GM23338 (cell line): ENCODE measurements at regions not wholly inside any gene's neighbourhood (a gene's known extent, or its start where the extent isn't known, plus 50 kb on each side); places are given as distances from the start of the nearest gene placed in this dataset.

ENCODE experiments used
- CREB1 ChIP-seq: fragments of 250-450 bp; sonication (Bioruptor Pico); IDR thresholded peaks from 2 replicates; pipeline ENCODE4 v1.5.0; 2020; ENCODE audit warnings: low read depth, mild to moderate bottlenecking, moderate library complexity
- CTCF ChIP-seq, 2 experiments: fragments of 200-600 bp in 1 of 2; sonication (generic) in 1 of 2; conservative IDR thresholded peaks; 2 replicates each; pipeline versions ENCODE4 v1.5.1 to v1.6.1; 2016 to 2017; ENCODE audit warnings: antibody characterized with exemption in 2 of 2, low read depth in 2 of 2, mild to moderate bottlenecking in 2 of 2, moderate library complexity in 1 of 2
- EZH2 ChIP-seq: fragments of 200-600 bp; sonication (generic); IDR thresholded peaks from one replicate; pipeline ENCODE4 v1.8.0; 2017; ENCODE audit warnings: antibody characterized with exemption, mild to moderate bottlenecking, low read depth; ENCODE audit not compliant: unreplicated experiment
- EZH2phosphoT487 ChIP-seq: fragments of 200-600 bp; sonication (generic); IDR thresholded peaks from one replicate; pipeline ENCODE4 v1.8.1; 2018; ENCODE audit warnings: antibody characterized with exemption; ENCODE audit not compliant: unreplicated experiment
- JUNB ChIP-seq: IDR thresholded peaks from one replicate; pipeline ENCODE4 v1.6.1; 2016; ENCODE audit warnings: antibody characterized with exemption; ENCODE audit not compliant: unreplicated experiment
- NANOG ChIP-seq: IDR thresholded peaks from 2 replicates; pipeline ENCODE4 v1.6.1; 2016; ENCODE audit warnings: antibody characterized with exemption, borderline replicate concordance
- POLR2AphosphoS5 ChIP-seq: IDR thresholded peaks from 2 replicates; pipeline ENCODE4 v1.6.1; 2016; ENCODE audit warnings: antibody characterized with exemption, low read depth
- ZNF114 ChIP-seq: fragments of 250-450 bp; sonication (Bioruptor Pico); IDR thresholded peaks from 2 replicates; pipeline ENCODE4 v1.5.0; 2020; ENCODE audit warnings: mild to moderate bottlenecking, moderate library complexity
- ZNF331 ChIP-seq: fragments of 250-450 bp; sonication (Bioruptor Pico); IDR thresholded peaks from 2 replicates; pipeline ENCODE4 v1.5.0; 2020; ENCODE audit warnings: low read depth, mild to moderate bottlenecking, moderate library complexity
- TF ChIP-seq, protein P1 (sequence below): IDR thresholded peaks from one replicate; pipeline ENCODE4 v1.6.1; 2018; ENCODE audit warnings: antibody characterized with exemption; ENCODE audit not compliant: unreplicated experiment

GRCh38 chr3:115536171-115536570 lies 87.1 kb upstream of the GAP43 start:
- TF ChIP-seq CTCF (conservative IDR thresholded peaks at IDR 0.05; ENCODE audit: low read depth in 2 of 2), result no peak
- no peak for TF ChIP-seq EZH2
- TF ChIP-seq JUNB, result no peak
- no peak for TF ChIP-seq EZH2phosphoT487
- TF ChIP-seq, protein P1, sequence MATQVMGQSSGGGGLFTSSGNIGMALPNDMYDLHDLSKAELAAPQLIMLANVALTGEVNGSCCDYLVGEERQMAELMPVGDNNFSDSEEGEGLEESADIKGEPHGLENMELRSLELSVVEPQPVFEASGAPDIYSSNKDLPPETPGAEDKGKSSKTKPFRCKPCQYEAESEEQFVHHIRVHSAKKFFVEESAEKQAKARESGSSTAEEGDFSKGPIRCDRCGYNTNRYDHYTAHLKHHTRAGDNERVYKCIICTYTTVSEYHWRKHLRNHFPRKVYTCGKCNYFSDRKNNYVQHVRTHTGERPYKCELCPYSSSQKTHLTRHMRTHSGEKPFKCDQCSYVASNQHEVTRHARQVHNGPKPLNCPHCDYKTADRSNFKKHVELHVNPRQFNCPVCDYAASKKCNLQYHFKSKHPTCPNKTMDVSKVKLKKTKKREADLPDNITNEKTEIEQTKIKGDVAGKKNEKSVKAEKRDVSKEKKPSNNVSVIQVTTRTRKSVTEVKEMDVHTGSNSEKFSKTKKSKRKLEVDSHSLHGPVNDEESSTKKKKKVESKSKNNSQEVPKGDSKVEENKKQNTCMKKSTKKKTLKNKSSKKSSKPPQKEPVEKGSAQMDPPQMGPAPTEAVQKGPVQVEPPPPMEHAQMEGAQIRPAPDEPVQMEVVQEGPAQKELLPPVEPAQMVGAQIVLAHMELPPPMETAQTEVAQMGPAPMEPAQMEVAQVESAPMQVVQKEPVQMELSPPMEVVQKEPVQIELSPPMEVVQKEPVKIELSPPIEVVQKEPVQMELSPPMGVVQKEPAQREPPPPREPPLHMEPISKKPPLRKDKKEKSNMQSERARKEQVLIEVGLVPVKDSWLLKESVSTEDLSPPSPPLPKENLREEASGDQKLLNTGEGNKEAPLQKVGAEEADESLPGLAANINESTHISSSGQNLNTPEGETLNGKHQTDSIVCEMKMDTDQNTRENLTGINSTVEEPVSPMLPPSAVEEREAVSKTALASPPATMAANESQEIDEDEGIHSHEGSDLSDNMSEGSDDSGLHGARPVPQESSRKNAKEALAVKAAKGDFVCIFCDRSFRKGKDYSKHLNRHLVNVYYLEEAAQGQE, result no peak
- TF ChIP-seq ZNF331 (CRISPR knock-in tag), result no peak
- TF ChIP-seq NANOG, result no peak
- TF ChIP-seq POLR2AphosphoS5, result no peak
- no peak for TF ChIP-seq CREB1
- no peak for TF ChIP-seq ZNF114 (CRISPR knock-in tag)
